HG03108 (cell line): ENCODE measurements at regions not wholly inside any gene's neighbourhood (a gene's known extent, or its start where the extent isn't known, plus 50 kb on each side); places are given as distances from the start of the nearest gene placed in this dataset.
"Not testable (repeated sequence)": the region's sequence is repeated elsewhere in the genome, so short reads cannot be mapped to it uniquely, and the experiment has no call there.

Experiments used
- ATAC-seq: cut with Tn5 transposase; IDR thresholded peaks from one replicate; pipeline ENCODE4 v1.9.1; 2021; ENCODE audit warnings: moderate library complexity; ENCODE audit not compliant: unreplicated experiment

GRCh38 chr5:56309262-56309826 is 76.2 kb upstream of the ANKRD55 start:
- ATAC-seq: no peak

- no peak for ATAC-seq
Measured at GRCh38 chr5:56307714-56308333, 74.7 kb upstream of the ANKRD55 start.

- no peak for ATAC-seq
Measured at GRCh38 chr5:56306433-56307150, 73.5 kb upstream of the ANKRD55 start.

- ATAC-seq: no peak
Measured at GRCh38 chr5:56305001-56305950, 72.1 kb upstream of the ANKRD55 start.

GRCh38 chr5:56303511-56303910 is 70.4 kb upstream of the ANKRD55 start:
- no peak for ATAC-seq

- ATAC-seq: no peak
Measured at GRCh38 chr5:56302027-56302426, 68.9 kb upstream of the ANKRD55 start.

GRCh38 chr5:56301069-56301468 is 67.9 kb upstream of the ANKRD55 start:
- ATAC-seq: no peak

GRCh38 chr5:56299212-56299611 is 66.1 kb upstream of the ANKRD55 start:
- no peak for ATAC-seq

GRCh38 chr5:56298336-56299090 is 65.4 kb upstream of the ANKRD55 start:
- ATAC-seq: no peak

- no peak for ATAC-seq
Measured at GRCh38 chr5:56297851-56298250, 64.7 kb upstream of the ANKRD55 start.

GRCh38 chr5:56295311-56295710 is 62.2 kb upstream of the ANKRD55 start:
- not testable (repeated sequence) for ATAC-seq

GRCh38 chr5:56294354-56294753 is 61.2 kb upstream of the ANKRD55 start:
- no peak for ATAC-seq

GRCh38 chr5:56292874-56293273 is 59.7 kb upstream of the ANKRD55 start:
- ATAC-seq: not testable (repeated sequence)

GRCh38 chr5:56291661-56292374 is 58.7 kb upstream of the ANKRD55 start:
- no peak for ATAC-seq

- no peak for ATAC-seq
Measured at GRCh38 chr5:56291079-56291643, 58.0 kb upstream of the ANKRD55 start.

GRCh38 chr5:56290378-56291078 is 57.4 kb upstream of the ANKRD55 start:
- ATAC-seq: no peak

- ATAC-seq: no peak
Measured at GRCh38 chr5:56289602-56289987, 56.5 kb upstream of the ANKRD55 start.

- no peak for ATAC-seq
Measured at GRCh38 chr5:56288873-56289601, 55.9 kb upstream of the ANKRD55 start.
